K562 (cell line): ENCODE measurements at regions not wholly inside any gene's neighbourhood (a gene's known extent, or its start where the extent isn't known, plus 50 kb on each side); places are given as distances from the start of the nearest gene placed in this dataset.

Source experiments
- ATAC-seq: fragments of 200-7000 bp; cut with Tn5 transposase; 3 replicates; pipeline ENCODE4 v1.9.1; 2020; ENCODE audit warnings: moderate library complexity
- BruUV-seq: library from RNA; stranded (reverse); fragments of 400-500 nt; replicated peaks from 2 replicates; lab custom pipeline; 2021; lab: Mats Ljungman, UMichigan
- CTCF ChIA-PET: fragments of 300-600 bp; formaldehyde crosslinking; extraction: SDS; loops from one replicate; lab custom pipeline; 2021; ENCODE audit warnings: low intra/inter-chr PET ratio; lab: Yijun Ruan, JAX
- POLR2A ChIA-PET: fragments of 300-600, 350-650 bp; sonication (Branson Sonifier 250); formaldehyde crosslinking; extraction: SDS; loops from one replicate; lab custom pipeline; 2021; ENCODE audit warnings: antibody characterized with exemption, inconsistent platforms; lab: Yijun Ruan, JAX
- DNase-seq, 4 experiments: peaks; one replicate each; pipeline versions ENCODE4 v3.0.0 to v3.0.0-alpha.2; 2011 to 2018; ENCODE audit warnings: low spot score in 3 of 4, mixed read lengths in 3 of 4; ENCODE audit errors: extremely low read depth in 1 of 4
- FAIRE-seq: peaks from 2 replicates; lab custom pipeline; 2011; peaks lifted over from hg19 to GRCh38; lab: Jason Lieb, UNC
- H2AFZ ChIP-seq: 2 replicates; pipeline ENCODE4 v1.6.0; 2011; ENCODE audit warnings: low read depth, low read length, control low read depth, inconsistent platforms
- H3K27ac ChIP-seq: fragments of 200-600 bp; 3 replicates; pipeline ENCODE4 v1.8.0; 2011; ENCODE audit warnings: low read depth, mild to moderate bottlenecking, control low read depth, inconsistent platforms, low read length, moderate library complexity, mixed read lengths; ENCODE audit errors: extremely low read depth
- H3K27me3 ChIP-seq, 2 experiments: fragments of 300-600 bp in 1 of 2; 2 replicates in 1 of 2; 3 replicates in 1 of 2; pipeline versions ENCODE4 v1.6.0 to v1.8.0; 2011; ENCODE audit warnings: inconsistent platforms in 2 of 2, low read length in 2 of 2, mild to moderate bottlenecking in 1 of 2, mixed read lengths in 1 of 2, moderate library complexity in 1 of 2; ENCODE audit not compliant: control insufficient read depth in 2 of 2, insufficient read depth in 2 of 2
- H3K36me3 ChIP-seq: fragments of 300-600 bp; 3 replicates; pipeline ENCODE4 v1.8.0; 2011; ENCODE audit warnings: mild to moderate bottlenecking, low read length, inconsistent platforms; ENCODE audit not compliant: control insufficient read depth, insufficient read depth
- H3K4me1 ChIP-seq, 2 experiments: fragments of 200-600 bp in 1 of 2; replicated peaks in 1 of 2; 2 replicates in 1 of 2; 3 replicates in 1 of 2; pipeline versions ENCODE4 v1.5.1 to v1.8.0; 2011; ENCODE audit warnings: inconsistent platforms in 2 of 2, low read length in 2 of 2, mild to moderate bottlenecking in 1 of 2, mixed read lengths in 1 of 2, moderate library complexity in 1 of 2; ENCODE audit not compliant: control insufficient read depth in 2 of 2, insufficient read depth in 2 of 2
- H3K4me2 ChIP-seq: 2 replicates; pipeline ENCODE4 v1.6.1; 2011; ENCODE audit warnings: low read length, control low read depth, inconsistent platforms, mixed read lengths; ENCODE audit not compliant: insufficient read depth
- H3K4me3 ChIP-seq: fragments of 200-600 bp; sonication (generic), shearing (Covaris generic); 2 replicates; pipeline ENCODE4 v1.5.1; 2016; ENCODE audit warnings: control low read depth, inconsistent platforms
- H3K79me2 ChIP-seq: fragments of 200-600 bp; 3 replicates; pipeline ENCODE4 v1.8.0; 2011; ENCODE audit warnings: low read length, inconsistent platforms; ENCODE audit not compliant: control insufficient read depth, insufficient read depth
- H3K9ac ChIP-seq, 2 experiments: 2 replicates each; pipeline versions ENCODE4 v1.6.0 to v1.6.1; 2011; ENCODE audit warnings: low read depth in 2 of 2, low read length in 2 of 2, control low read depth in 1 of 2, inconsistent platforms in 1 of 2, mild to moderate bottlenecking in 1 of 2, mixed read lengths in 1 of 2; ENCODE audit not compliant: insufficient read depth in 1 of 2
- H3K9me1 ChIP-seq: one replicate; pipeline ENCODE4 v1.6.0; 2011; ENCODE audit warnings: inconsistent platforms, mild to moderate bottlenecking, low read length, moderate library complexity; ENCODE audit not compliant: control insufficient read depth, insufficient read depth
- H3K9me3 ChIP-seq: replicated peaks from 2 replicates; pipeline ENCODE4 v1.5.1; 2011; ENCODE audit warnings: low read depth, low read length, inconsistent platforms; ENCODE audit not compliant: control insufficient read depth, insufficient read depth
- H4K20me1 ChIP-seq: replicated peaks from 2 replicates; pipeline ENCODE4 v1.6.1; 2011; ENCODE audit warnings: low read length, inconsistent platforms, mixed read lengths; ENCODE audit not compliant: control insufficient read depth, insufficient read depth
- ERF ChIP-seq: fragments of 450-650 bp; formaldehyde crosslinking; IDR thresholded peaks from 2 replicates; pipeline ENCODE4 v1.4.0; 2020; ENCODE audit warnings: mild to moderate bottlenecking, mixed read lengths
- GMEB1 ChIP-seq: fragments of 250-450 bp; sonication (Bioruptor Pico); IDR thresholded peaks from 2 replicates; pipeline ENCODE4 v1.4.0; 2020; ENCODE audit warnings: mild to moderate bottlenecking
- NBN ChIP-seq: fragments of 450-650 bp; IDR thresholded peaks from 2 replicates; pipeline ENCODE4 v1.6.1; 2016; ENCODE audit warnings: low read depth, mild to moderate bottlenecking
- PPARD ChIP-seq: fragments of 250-450 bp; sonication (Bioruptor Pico); IDR thresholded peaks from 2 replicates; pipeline ENCODE4 v1.8.0; 2022; ENCODE audit warnings: inconsistent platforms, mild to moderate bottlenecking, moderate library complexity
- U2AF2 ChIP-seq: fragments of 200-400 bp; formaldehyde crosslinking; optimal IDR thresholded peaks from 2 replicates; pipeline ENCODE3; 2017; ENCODE audit warnings: low read depth, mild to moderate bottlenecking, low read length
- ZNF436 ChIP-seq: fragments of 250-450, 450-650 bp; sonication (Bioruptor Pico); formaldehyde crosslinking; IDR thresholded peaks from 2 replicates; pipeline ENCODE4 v1.7.0; 2020; ENCODE audit warnings: mild to moderate bottlenecking
- WGBS: fragments of 100-300 bp; shearing (Covaris generic); methylation state at CpG from one replicate; pipeline ENCODE4 v1.1.6; 2016; ENCODE audit warnings: low coverage, mixed read lengths; ENCODE audit not compliant: insufficient coverage; ENCODE audit errors: missing lambda C conversion rate; 5-methylcytosine and 5-hydroxymethylcytosine counted together
- in situ Hi-C: fragments of 300-500 bp; cut with MboI; formaldehyde crosslinking; loops from 4 replicates; pipeline ENCODE4 v1.15.0; 2018; ENCODE audit warnings: inconsistent platforms, mixed read lengths
- intact Hi-C: fragments of 100-400 bp; cut with micrococcal nuclease; formaldehyde crosslinking; loops from 2 replicates; pipeline ENCODE4 v1.14.2; 2022

- no peak for TF ChIP-seq ERF
- no peak for TF ChIP-seq PPARD (CRISPR knock-in tag)
- no peak for TF ChIP-seq U2AF2
- TF ChIP-seq GMEB1 (CRISPR knock-in tag) = no peak
- TF ChIP-seq ZNF436 (CRISPR knock-in tag) = no peak
- TF ChIP-seq NBN = no peak
- WGBS = 44% methylated on average over 4 of the region's 4 CpGs
- Histone ChIP-seq H3K9me1 (no peaks in the 10 kb centered on the region), H3K27me3 (no peaks in the 10 kb centered on the region), H3K4me2 (no peak overlapping the region), H3K9ac (no peak overlapping the region), H3K4me1 (peaks cover 0 to 13% of the 10 kb centered on the region in 2 experiments; a peak in 3 of 5 replicates), H3K36me3 (no peaks in the 10 kb centered on the region), H3K4me3 (no peak overlapping the region), H3K9me3 (no peaks in the 10 kb centered on the region), H2AFZ (no peak overlapping the region), H3K27ac (no peak overlapping the region), H4K20me1 (no peaks in the 10 kb centered on the region), H3K79me2 (no peaks in the 10 kb centered on the region)
- ATAC-seq (no peak), DNase-seq (no peak), FAIRE-seq (no peak)
- intact Hi-C loops (no loop called here), in situ Hi-C loops (no loop called here)
- ChIA-PET CTCF (no interaction called here), POLR2A (interaction anchor here (1.1 kb wide), 1 partner anchor 15 kb away, joined by 3 read pairs; no protein-coding TSS in a partner anchor)
- BruUV-seq = no TSS peak
Measured at GRCh38 chr16:79954921-79955705, 354.6 kb upstream of the MAF start.
